HEK293 (cell line): ENCODE measurements at regions not wholly inside any gene's neighbourhood (a gene's known extent, or its start where the extent isn't known, plus 50 kb on each side); places are given as distances from the start of the nearest gene placed in this dataset.

ENCODE experiments used
- CTCF ChIA-PET: fragments of 350-600 bp; formaldehyde crosslinking; extraction: SDS; loops from one replicate; lab custom pipeline; 2021; ENCODE audit warnings: antibody characterized with exemption; lab: Yijun Ruan, JAX
- POLR2A ChIA-PET: fragments of 300-600 bp; formaldehyde crosslinking; extraction: SDS; loops from one replicate; lab custom pipeline; 2020; ENCODE audit warnings: antibody characterized with exemption, inconsistent platforms; lab: Yijun Ruan, JAX
- H3K27ac ChIP-seq: fragments of 200-500 bp; sonication (Bioruptor generic); 2 replicates; pipeline ENCODE4 v1.5.1; 2014; ENCODE audit warnings: low read depth, low read length, control low read depth, inconsistent platforms; ENCODE audit errors: extremely low read depth
- H3K36me3 ChIP-seq, 2 experiments: fragments of 200-500 bp in 1 of 2; sonication (Bioruptor generic) in 1 of 2; 1 replicate in 1 of 2; 2 replicates in 1 of 2; pipeline ENCODE4 v1.5.1; 2014 to 2017; ENCODE audit warnings: inconsistent platforms in 2 of 2, low read length in 2 of 2; ENCODE audit not compliant: control insufficient read depth in 2 of 2, insufficient read depth in 1 of 2
- H3K4me1 ChIP-seq: fragments of 200-500 bp; sonication (Bioruptor generic); 2 replicates; pipeline ENCODE4 v1.5.1; 2014; ENCODE audit warnings: mild to moderate bottlenecking, low read length, inconsistent platforms; ENCODE audit not compliant: control insufficient read depth, insufficient read depth
- H3K4me3 ChIP-seq: 2 replicates; pipeline ENCODE4 v1.5.1; 2011; ENCODE audit warnings: low read depth, mild to moderate bottlenecking, control low read depth, low read length, moderate library complexity
- H3K9me3 ChIP-seq: fragments of 200-500 bp; sonication (Bioruptor generic); 2 replicates; pipeline ENCODE4 v1.5.1; 2014; ENCODE audit warnings: low read depth, low read length, inconsistent platforms; ENCODE audit not compliant: control insufficient read depth, insufficient read depth
- KLF8 ChIP-seq: fragments of 450-650 bp; formaldehyde crosslinking; IDR thresholded peaks from 2 replicates; pipeline ENCODE4 v1.5.1; 2016; ENCODE audit warnings: missing biosample characterization, missing genetic modification characterization
- MEIS1 ChIP-seq: sonication (generic); formaldehyde crosslinking; IDR thresholded peaks from 2 replicates; pipeline ENCODE4 v1.8.1; 2022; ENCODE audit warnings: missing genetic modification reagents, mild to moderate bottlenecking, borderline replicate concordance
- MZF1 ChIP-seq: fragments of 450-650 bp; formaldehyde crosslinking; IDR thresholded peaks from 2 replicates; pipeline ENCODE4 v1.5.1; 2017; ENCODE audit warnings: missing biosample characterization, missing genetic modification characterization, borderline replicate concordance
- SETDB1 ChIP-seq: IDR thresholded peaks from one replicate; pipeline ENCODE4 v1.6.1; 2017; ENCODE audit warnings: mild to moderate bottlenecking, low read length, moderate library complexity, mixed read lengths; ENCODE audit not compliant: insufficient read length
- TCF7L2 ChIP-seq: IDR thresholded peaks from 2 replicates; pipeline ENCODE4 v1.6.1; 2011; ENCODE audit warnings: low read depth, mild to moderate bottlenecking, inconsistent platforms, low read length, moderate library complexity, borderline replicate concordance
- WT1 ChIP-seq: fragments of 450-650 bp; formaldehyde crosslinking; IDR thresholded peaks from 2 replicates; pipeline ENCODE4 v1.5.1; 2016; ENCODE audit warnings: missing biosample characterization, missing genetic modification characterization
- ZBTB8A ChIP-seq: fragments of 450-650 bp; formaldehyde crosslinking; IDR thresholded peaks from 2 replicates; pipeline ENCODE4 v1.5.1; 2016; ENCODE audit warnings: missing biosample characterization, missing genetic modification characterization
- ZNF10 ChIP-seq: fragments of 450-650 bp; formaldehyde crosslinking; IDR thresholded peaks from 2 replicates; pipeline ENCODE4 v1.5.1; 2017; ENCODE audit warnings: missing biosample characterization, missing genetic modification characterization
- ZNF133 ChIP-seq: fragments of 450-650 bp; formaldehyde crosslinking; IDR thresholded peaks from 2 replicates; pipeline ENCODE4 v1.5.1; 2016; ENCODE audit warnings: missing biosample characterization, missing genetic modification characterization
- ZNF138 ChIP-seq: fragments of 450-650 bp; formaldehyde crosslinking; IDR thresholded peaks from 2 replicates; pipeline ENCODE4 v1.5.1; 2016; ENCODE audit warnings: missing biosample characterization, missing genetic modification characterization, borderline replicate concordance
- ZNF157 ChIP-seq: fragments of 450-650 bp; formaldehyde crosslinking; IDR thresholded peaks from 2 replicates; pipeline ENCODE4 v1.5.1; 2016; ENCODE audit warnings: missing biosample characterization, missing genetic modification characterization
- ZNF175 ChIP-seq: fragments of 450-650 bp; formaldehyde crosslinking; IDR thresholded peaks from 2 replicates; pipeline ENCODE4 v1.5.1; 2016; ENCODE audit warnings: missing biosample characterization, missing genetic modification characterization
- ZNF184 ChIP-seq: fragments of 450-650 bp; IDR thresholded peaks from 2 replicates; pipeline ENCODE4 v1.5.1; 2018; ENCODE audit warnings: missing biosample characterization, mild to moderate bottlenecking, missing genetic modification characterization
- ZNF2 ChIP-seq: fragments of 450-650 bp; formaldehyde crosslinking; IDR thresholded peaks from 2 replicates; pipeline ENCODE4 v1.5.1; 2016; ENCODE audit warnings: missing biosample characterization, missing genetic modification characterization
- ZNF24 ChIP-seq: fragments of 450-650 bp; formaldehyde crosslinking; IDR thresholded peaks from 2 replicates; pipeline ENCODE4 v1.5.1; 2016; ENCODE audit warnings: missing biosample characterization, missing genetic modification characterization
- ZNF473 ChIP-seq: fragments of 450-650 bp; formaldehyde crosslinking; IDR thresholded peaks from 2 replicates; pipeline ENCODE4 v1.5.1; 2017; ENCODE audit warnings: missing biosample characterization, missing genetic modification characterization
- ZNF529 ChIP-seq: fragments of 450-650 bp; formaldehyde crosslinking; IDR thresholded peaks from 2 replicates; pipeline ENCODE4 v1.5.1; 2017; ENCODE audit warnings: missing genetic modification characterization, missing biosample characterization; ENCODE audit not compliant: insufficient replicate concordance
- ZNF548 ChIP-seq: fragments of 450-650 bp; formaldehyde crosslinking; IDR thresholded peaks from 2 replicates; pipeline ENCODE4 v1.5.1; 2016; ENCODE audit warnings: missing biosample characterization, missing genetic modification characterization
- ZNF610 ChIP-seq: fragments of 450-650 bp; formaldehyde crosslinking; IDR thresholded peaks from 2 replicates; pipeline ENCODE4 v1.5.1; 2016; ENCODE audit warnings: missing biosample characterization, missing genetic modification characterization, borderline replicate concordance
- ZNF623 ChIP-seq: fragments of 450-650 bp; formaldehyde crosslinking; IDR thresholded peaks from 2 replicates; pipeline ENCODE4 v1.5.1; 2016; ENCODE audit warnings: missing biosample characterization, missing genetic modification characterization
- ZNF701 ChIP-seq: fragments of 450-650 bp; formaldehyde crosslinking; IDR thresholded peaks from 2 replicates; pipeline ENCODE4 v1.5.1; 2016; ENCODE audit warnings: missing biosample characterization, missing genetic modification characterization
- ZNF791 ChIP-seq: fragments of 450-650 bp; formaldehyde crosslinking; IDR thresholded peaks from 2 replicates; pipeline ENCODE4 v1.5.1; 2016; ENCODE audit warnings: missing biosample characterization, missing genetic modification characterization
- ZNF830 ChIP-seq: fragments of 450-650 bp; IDR thresholded peaks from 2 replicates; pipeline ENCODE4 v1.5.0; 2018; ENCODE audit warnings: missing biosample characterization, missing genetic modification characterization, low read depth, mild to moderate bottlenecking, moderate library complexity
- TF ChIP-seq, protein P1 (sequence below): fragments of 450-650 bp; IDR thresholded peaks from 2 replicates; pipeline ENCODE4 v1.5.1; 2018; ENCODE audit warnings: missing biosample characterization, missing genetic modification characterization

DNA sequence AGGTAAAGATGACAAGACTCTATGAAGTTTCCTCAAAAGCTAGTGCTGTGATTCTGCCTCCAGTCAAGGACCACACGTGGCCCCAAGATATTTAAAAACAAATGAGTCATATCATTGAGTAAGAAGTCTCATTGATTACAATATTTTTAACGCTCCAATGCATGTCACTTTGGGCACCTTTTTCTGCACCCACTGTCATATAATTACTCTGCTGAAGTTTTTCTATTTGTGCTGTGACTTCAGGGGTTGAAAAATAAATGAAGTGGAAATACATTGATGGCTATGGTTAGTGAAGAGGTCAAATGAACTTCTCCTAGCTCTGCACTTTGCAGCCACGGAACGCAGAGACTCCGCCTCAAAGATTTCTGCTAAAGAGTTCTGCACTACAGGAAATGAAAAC is 344.3 kb upstream of the KYNU start:
- Histone ChIP-seq H3K27ac (no peak overlapping the region), H3K4me1 (no peaks in the 10 kb centered on the region; the same call in 1 of the 2 replicates), H3K36me3 (no peaks in the 10 kb centered on the region), H3K4me3 (no peak overlapping the region), H3K9me3 (no peaks in the 10 kb centered on the region)
- TF ChIP-seq ZNF548 (tag by site-specific recombination) = no peak
- peak; percentile 54 for TF ChIP-seq SETDB1
- ChIA-PET CTCF (no interaction called here), POLR2A (no interaction called here)

DNA sequence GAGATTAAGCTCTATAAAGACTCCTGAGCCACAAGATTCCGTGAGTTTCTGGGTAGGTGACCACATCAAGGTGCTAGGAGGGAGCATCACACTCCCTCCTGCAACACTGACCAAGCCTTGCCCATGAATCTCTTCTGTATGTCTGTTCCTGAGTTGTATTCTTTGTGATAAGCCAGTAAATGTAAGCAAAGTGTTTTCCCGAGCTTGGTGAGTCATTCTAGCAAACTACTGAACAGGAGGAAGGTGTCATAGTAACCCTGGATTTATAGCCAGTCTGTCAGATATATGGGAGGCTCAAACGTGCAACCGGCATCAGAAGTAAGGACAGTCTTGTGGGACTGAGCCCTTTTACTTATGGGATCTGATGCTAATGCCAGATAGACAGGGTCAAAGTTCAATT is 346.1 kb upstream of the KYNU start:
- no peak overlapping the region for H3K4me3 ChIP-seq
- H3K9me3 ChIP-seq = no peaks in the 10 kb centered on the region
- TF ChIP-seq MZF1 (tag by site-specific recombination) (no peak), WT1 (tag by site-specific recombination) (no peak), ZNF2 (no peak), ZNF548 (tag by site-specific recombination) (no peak), ZNF610 (no peak), ZNF701 (tag by site-specific recombination) (no peak), ZNF529 (no peak)
- no peaks in the 10 kb centered on the region for H3K36me3 ChIP-seq
- H3K27ac ChIP-seq = no peak overlapping the region
- POLR2A ChIA-PET = no interaction called here
- CTCF ChIA-PET = no interaction called here
- no peaks in the 10 kb centered on the region; the same call in 1 of the 2 replicates for H3K4me1 ChIP-seq

DNA sequence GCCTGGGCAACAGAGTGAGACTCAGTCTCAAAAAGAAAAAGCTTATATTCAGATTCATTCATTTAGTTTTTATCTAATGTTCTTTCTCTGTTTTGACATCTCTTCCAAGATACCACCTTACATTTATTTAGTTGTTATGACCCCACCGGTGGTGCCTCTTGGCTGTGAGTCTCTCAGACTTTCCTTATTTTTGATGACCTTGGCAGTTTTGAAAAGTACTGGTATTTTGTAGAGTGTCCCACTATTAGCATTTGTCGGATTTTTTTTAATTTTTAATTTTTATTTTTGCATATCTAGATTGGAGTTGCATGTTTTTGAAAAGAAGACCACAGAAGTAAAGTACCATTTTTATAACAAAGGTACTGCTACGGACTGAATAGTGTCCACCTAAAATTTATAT is 351.7 kb upstream of the KYNU start:
- Histone ChIP-seq H3K9me3 (no peaks in the 10 kb centered on the region), H3K27ac (no peak overlapping the region), H3K36me3 (no peaks in the 10 kb centered on the region), H3K4me3 (no peak overlapping the region), H3K4me1 (no peaks in the 10 kb centered on the region)
- POLR2A ChIA-PET = no interaction called here
- no peak for TF ChIP-seq ZBTB8A (tag by site-specific recombination)
- CTCF ChIA-PET = no interaction called here

DNA sequence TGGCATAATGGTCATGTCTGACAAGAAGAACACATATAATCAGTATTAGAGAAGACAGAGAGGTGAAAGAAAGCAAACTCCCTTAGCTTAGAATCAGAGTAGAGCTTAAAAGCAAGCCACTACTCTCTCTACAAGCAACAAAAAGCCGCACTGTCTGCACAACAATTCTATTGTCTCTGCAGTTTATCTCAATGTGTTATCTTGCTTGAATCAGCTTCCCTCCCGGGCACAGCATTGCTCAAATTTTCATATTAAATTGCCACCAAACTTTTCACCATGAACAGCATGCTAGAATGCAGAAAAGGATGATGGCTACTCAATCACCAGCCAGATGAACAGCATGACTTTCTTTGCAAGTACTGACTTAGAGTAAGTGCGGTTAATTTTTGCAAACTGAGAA is 356.0 kb upstream of the KYNU start:
- ChIA-PET CTCF (no interaction called here), POLR2A (no interaction called here)
- no peak overlapping the region for H3K4me3 ChIP-seq
- no peaks in the 10 kb centered on the region for H3K36me3 ChIP-seq
- H3K4me1 ChIP-seq = no peaks in the 10 kb centered on the region
- H3K27ac ChIP-seq = no peak overlapping the region
- no peaks in the 10 kb centered on the region for H3K9me3 ChIP-seq
- TF ChIP-seq ZNF10 (tag by site-specific recombination) (no peak), ZNF175 (tag by site-specific recombination) (no peak), ZNF830 (tag by site-specific recombination) (no peak), KLF8 (no peak), ZNF184 (tag by site-specific recombination) (no peak), ZNF24 (tag by site-specific recombination) (no peak), ZNF133 (tag by site-specific recombination) (no peak), ZNF623 (tag by site-specific recombination) (no peak), MEIS1 (CRISPR knock-in tag) (no peak), ZNF138 (tag by site-specific recombination) (no peak), ZNF791 (no peak), ZNF157 (no peak), ZNF473 (tag by site-specific recombination) (no peak), TCF7L2 (no peak)
- TF ChIP-seq, protein P1, sequence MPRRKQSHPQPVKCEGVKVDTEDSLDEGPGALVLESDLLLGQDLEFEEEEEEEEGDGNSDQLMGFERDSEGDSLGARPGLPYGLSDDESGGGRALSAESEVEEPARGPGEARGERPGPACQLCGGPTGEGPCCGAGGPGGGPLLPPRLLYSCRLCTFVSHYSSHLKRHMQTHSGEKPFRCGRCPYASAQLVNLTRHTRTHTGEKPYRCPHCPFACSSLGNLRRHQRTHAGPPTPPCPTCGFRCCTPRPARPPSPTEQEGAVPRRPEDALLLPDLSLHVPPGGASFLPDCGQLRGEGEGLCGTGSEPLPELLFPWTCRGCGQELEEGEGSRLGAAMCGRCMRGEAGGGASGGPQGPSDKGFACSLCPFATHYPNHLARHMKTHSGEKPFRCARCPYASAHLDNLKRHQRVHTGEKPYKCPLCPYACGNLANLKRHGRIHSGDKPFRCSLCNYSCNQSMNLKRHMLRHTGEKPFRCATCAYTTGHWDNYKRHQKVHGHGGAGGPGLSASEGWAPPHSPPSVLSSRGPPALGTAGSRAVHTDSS = no peak
